ENCODE measurements at regions not wholly inside any gene's neighbourhood (a gene's known extent, or its start where the extent isn't known, plus 50 kb on each side); places are given as distances from the start of the nearest gene placed in this dataset.

DNA sequence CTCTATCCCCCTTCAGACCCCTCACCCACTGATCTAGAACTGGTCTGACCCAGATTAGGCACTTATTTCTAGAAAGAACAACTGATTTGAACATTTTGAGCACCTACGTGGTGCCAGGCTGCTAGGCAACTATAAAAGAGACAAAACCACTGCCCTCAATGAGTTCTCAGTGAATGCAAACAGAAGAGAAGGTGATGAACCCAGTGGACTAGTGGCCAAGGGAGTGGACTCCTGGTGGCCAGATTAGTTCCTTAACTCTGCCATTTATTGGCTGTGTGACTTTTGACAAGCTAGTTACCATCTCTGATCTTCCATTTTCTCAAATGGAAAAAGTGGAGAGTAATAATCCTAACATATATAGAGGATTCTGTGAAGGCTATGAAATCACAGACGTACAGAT is 259.1 kb upstream of the SALL1 start:
- TF ChIP-seq, protein P1, sequence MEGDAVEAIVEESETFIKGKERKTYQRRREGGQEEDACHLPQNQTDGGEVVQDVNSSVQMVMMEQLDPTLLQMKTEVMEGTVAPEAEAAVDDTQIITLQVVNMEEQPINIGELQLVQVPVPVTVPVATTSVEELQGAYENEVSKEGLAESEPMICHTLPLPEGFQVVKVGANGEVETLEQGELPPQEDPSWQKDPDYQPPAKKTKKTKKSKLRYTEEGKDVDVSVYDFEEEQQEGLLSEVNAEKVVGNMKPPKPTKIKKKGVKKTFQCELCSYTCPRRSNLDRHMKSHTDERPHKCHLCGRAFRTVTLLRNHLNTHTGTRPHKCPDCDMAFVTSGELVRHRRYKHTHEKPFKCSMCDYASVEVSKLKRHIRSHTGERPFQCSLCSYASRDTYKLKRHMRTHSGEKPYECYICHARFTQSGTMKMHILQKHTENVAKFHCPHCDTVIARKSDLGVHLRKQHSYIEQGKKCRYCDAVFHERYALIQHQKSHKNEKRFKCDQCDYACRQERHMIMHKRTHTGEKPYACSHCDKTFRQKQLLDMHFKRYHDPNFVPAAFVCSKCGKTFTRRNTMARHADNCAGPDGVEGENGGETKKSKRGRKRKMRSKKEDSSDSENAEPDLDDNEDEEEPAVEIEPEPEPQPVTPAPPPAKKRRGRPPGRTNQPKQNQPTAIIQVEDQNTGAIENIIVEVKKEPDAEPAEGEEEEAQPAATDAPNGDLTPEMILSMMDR (IDR thresholded peaks at IDR 0.05; ENCODE audit: unreplicated experiment) = no peak
- Mint-ChIP-seq H3K4me3 (ENCODE audit: unreplicated experiment) (no peak overlapping the region), H3K27me3 (ENCODE audit: insufficient read depth, unreplicated experiment) (no peaks in the 10 kb centered on the region), H3K4me1 (ENCODE audit: insufficient read depth, unreplicated experiment) (peaks cover 42% of the 10 kb centered on the region), H3K27ac (ENCODE audit: low read depth, unreplicated experiment) (peak overlapping the region; percentile 94), H3K36me3 (ENCODE audit: insufficient read depth, unreplicated experiment) (no peaks in the 10 kb centered on the region), H3K9me3 (ENCODE audit: unreplicated experiment) (no peaks in the 10 kb centered on the region)
- POLR2A ChIA-PET = interaction anchor here (0.5 kb wide), 1 partner anchor 56 kb away, joined by 3 read pairs; no protein-coding TSS in a partner anchor
- CTCF ChIA-PET = interaction anchor here (0.7 kb wide), 2 partner anchors 9 to 38 kb away, joined by 3 read pairs; no protein-coding TSS in a partner anchor
- intact Hi-C loops (cut with micrococcal nuclease) = no loop called here
- BruUV-seq (replicated peaks) = no TSS peak
- no peak for DNase-seq (ENCODE audit: unreplicated experiment)

DNA sequence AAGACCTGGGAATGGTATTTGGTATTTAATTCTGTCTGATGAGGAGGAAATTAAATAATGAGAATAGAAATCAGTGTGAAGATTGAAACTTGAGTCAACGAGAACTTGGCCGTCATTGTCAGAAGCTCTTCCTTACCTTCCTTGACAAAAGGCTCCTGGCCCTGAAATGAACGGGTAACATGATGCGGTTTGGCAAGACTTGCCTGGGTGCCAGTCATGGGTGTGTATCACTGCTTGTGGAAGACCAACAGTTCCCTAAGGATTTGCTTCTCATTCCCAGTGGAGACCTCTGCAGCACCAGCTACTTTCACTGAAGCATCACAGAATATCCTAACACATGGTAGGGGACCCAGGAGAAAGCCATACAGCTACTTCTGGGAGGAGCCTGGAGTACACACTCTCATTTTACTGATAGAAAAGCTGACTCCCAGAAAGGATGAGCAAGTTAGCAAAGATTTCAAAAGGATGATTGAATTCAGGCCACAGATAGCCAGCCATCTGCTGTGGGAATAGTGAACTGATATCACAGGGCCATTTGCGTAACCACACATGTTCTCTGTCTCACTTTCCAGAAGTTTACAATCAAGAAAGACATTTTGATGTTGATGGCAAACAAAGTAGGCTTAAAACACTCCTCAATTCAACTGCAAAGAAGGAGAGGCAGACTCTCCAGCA is 258.1 kb upstream of the SALL1 start:
- H3K36me3 Mint-ChIP-seq (ENCODE audit: insufficient read depth, unreplicated experiment) = no peaks in the 10 kb centered on the region
- H3K4me1 Mint-ChIP-seq (ENCODE audit: insufficient read depth, unreplicated experiment) = peaks cover 52% of the 10 kb centered on the region
- peak; percentile 92 for DNase-seq (ENCODE audit: unreplicated experiment)
- BruUV-seq (replicated peaks) = no TSS peak
- CTCF ChIA-PET = interaction anchor here (0.6 to 1.5 kb wide), 6 partner anchors 11 to 360 kb away, joined by 3 to 5 read pairs (median 3); no protein-coding TSS in a partner anchor
- no peaks in the 10 kb centered on the region for H3K27me3 Mint-ChIP-seq (ENCODE audit: insufficient read depth, unreplicated experiment)
- POLR2A ChIA-PET = interaction anchor here (0.5 to 1.6 kb wide), 13 partner anchors 9 to 796 kb away, joined by 3 to 9 read pairs (median 3); no protein-coding TSS in a partner anchor
- H3K9me3 Mint-ChIP-seq (ENCODE audit: unreplicated experiment) = no peaks in the 10 kb centered on the region
- TF ChIP-seq, protein P1 (IDR thresholded peaks at IDR 0.05; ENCODE audit: unreplicated experiment) = no peak
- H3K4me3 Mint-ChIP-seq (ENCODE audit: unreplicated experiment) = peak overlapping the region; percentile 48
- H3K27ac Mint-ChIP-seq (ENCODE audit: low read depth, unreplicated experiment) = peak overlapping the region; percentile 94
- intact Hi-C loops (cut with micrococcal nuclease) = loop anchor here (10.0 kb wide), 1 partner anchor 126 kb away; no protein-coding TSS in a partner anchor

DNA sequence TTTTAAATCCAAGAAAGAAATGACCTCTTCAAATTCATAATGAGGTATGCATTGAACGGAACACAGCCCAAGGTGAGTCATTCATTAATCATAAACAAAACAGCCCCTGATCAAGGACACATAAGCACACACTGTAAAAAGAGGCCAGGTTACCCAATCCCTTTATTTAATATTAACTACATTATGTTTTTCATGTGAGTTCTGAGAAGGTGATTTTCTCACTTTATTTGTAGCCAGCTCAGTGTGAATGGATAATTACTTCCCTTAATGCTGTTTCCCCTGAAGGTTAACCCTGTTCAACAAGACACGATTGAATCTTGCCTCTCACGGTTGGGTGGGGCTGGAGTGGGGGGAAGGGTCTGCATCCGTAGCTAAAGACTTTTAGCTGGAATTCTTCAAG is 257.3 kb upstream of the SALL1 start:
- Mint-ChIP-seq H3K36me3 (ENCODE audit: insufficient read depth, unreplicated experiment) (no peaks in the 10 kb centered on the region), H3K27me3 (ENCODE audit: insufficient read depth, unreplicated experiment) (no peaks in the 10 kb centered on the region), H3K4me1 (ENCODE audit: insufficient read depth, unreplicated experiment) (peaks cover 58% of the 10 kb centered on the region), H3K4me3 (ENCODE audit: unreplicated experiment) (peak overlapping the region; percentile 48), H3K27ac (ENCODE audit: low read depth, unreplicated experiment) (peak overlapping the region; percentile 94), H3K9me3 (ENCODE audit: unreplicated experiment) (no peaks in the 10 kb centered on the region)
- intact Hi-C loops (cut with micrococcal nuclease) = loop anchor here (10.0 kb wide), 1 partner anchor 126 kb away; no protein-coding TSS in a partner anchor
- ChIA-PET POLR2A (interaction anchor here (0.6 to 1.6 kb wide), 10 partner anchors 11 to 586 kb away, joined by 3 to 9 read pairs (median 3); no protein-coding TSS in a partner anchor), CTCF (interaction anchor here (0.6 to 1.5 kb wide), 7 partner anchors 12 to 361 kb away, joined by 3 to 5 read pairs (median 3); no protein-coding TSS in a partner anchor)
- peak; percentile 81 for DNase-seq (ENCODE audit: unreplicated experiment)
- BruUV-seq (replicated peaks) = no TSS peak
- TF ChIP-seq, protein P1 (IDR thresholded peaks at IDR 0.05; ENCODE audit: unreplicated experiment) = no peak

DNA sequence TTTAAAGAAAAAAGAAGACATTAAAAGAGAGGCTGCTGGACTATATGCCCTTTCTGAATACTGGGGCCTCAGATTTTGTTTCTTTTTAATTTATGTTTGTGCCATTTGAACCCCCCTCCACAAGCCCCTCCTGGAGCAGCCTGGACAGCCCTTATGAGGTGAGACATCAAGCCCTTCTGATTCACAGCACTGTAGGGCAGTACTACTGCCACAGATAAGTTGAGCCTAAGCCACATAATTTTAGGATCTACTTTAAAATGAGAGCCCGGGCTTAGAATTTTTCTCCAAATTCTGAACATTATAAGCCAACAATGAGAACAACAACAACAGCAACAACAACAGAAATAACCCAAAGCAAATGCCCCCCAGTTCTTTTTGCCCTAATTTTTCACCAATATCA is 256.9 kb upstream of the SALL1 start:
- Mint-ChIP-seq H3K27ac (ENCODE audit: low read depth, unreplicated experiment) (peak overlapping the region; percentile 94), H3K9me3 (ENCODE audit: unreplicated experiment) (no peaks in the 10 kb centered on the region), H3K36me3 (ENCODE audit: insufficient read depth, unreplicated experiment) (no peaks in the 10 kb centered on the region), H3K27me3 (ENCODE audit: insufficient read depth, unreplicated experiment) (no peaks in the 10 kb centered on the region), H3K4me3 (ENCODE audit: unreplicated experiment) (peak overlapping the region; percentile 48), H3K4me1 (ENCODE audit: insufficient read depth, unreplicated experiment) (peaks cover 62% of the 10 kb centered on the region)
- CTCF ChIA-PET = interaction anchor here (0.6 to 1.5 kb wide), 4 partner anchors 16 to 100 kb away, joined by 3 read pairs; no protein-coding TSS in a partner anchor
- TF ChIP-seq, protein P1 (IDR thresholded peaks at IDR 0.05; ENCODE audit: unreplicated experiment) = no peak
- no peak for DNase-seq (ENCODE audit: unreplicated experiment)
- intact Hi-C loops (cut with micrococcal nuclease) = loop anchor here (10.0 kb wide), 1 partner anchor 127 kb away; no protein-coding TSS in a partner anchor
- POLR2A ChIA-PET = interaction anchor here (0.6 to 1.4 kb wide), 3 partner anchors 23 to 213 kb away, joined by 3 to 8 read pairs (median 3); no protein-coding TSS in a partner anchor
- TSS peak; percentile 78 for BruUV-seq (replicated peaks)
